ENCODE measurements at regions not wholly inside any gene's neighbourhood (a gene's known extent, or its start where the extent isn't known, plus 50 kb on each side); places are given as distances from the start of the nearest gene placed in this dataset.

- H3K9me3 ChIP-seq (ENCODE audit: control insufficient read depth, insufficient read depth, low read depth, low read length), result no peaks in the 10 kb centered on the region
- POLR2A ChIA-PET, result no interaction called here
- no peaks in the 10 kb centered on the region for H3K4me1 ChIP-seq (ENCODE audit: control insufficient read depth, insufficient read depth, low read length)
- ATAC-seq (no peak), DNase-seq (ENCODE audit: low read depth, low spot score) (no peak)
- H3K4me3 ChIP-seq (ENCODE audit: low read depth in 2 of 2, low read length in 2 of 2), result no peak overlapping the region
- CTCF ChIA-PET, result interaction anchor here (0.6 kb wide), 1 partner anchor 169 kb away, joined by 5 read pairs; no protein-coding TSS in a partner anchor
- H3K27ac ChIP-seq (ENCODE audit: low read length), result no peak overlapping the region
- no peaks in the 10 kb centered on the region for H3K27me3 ChIP-seq (ENCODE audit: control insufficient read depth, insufficient read depth, low read length)
- BruUV-seq (replicated peaks), result no TSS peak
- in situ Hi-C loops (cut with HindIII; ENCODE audit: low pct_unique_long_range_greater_than_20kb, low sequenced_read_pairs), result no loop called here
- no peaks in the 10 kb centered on the region for H3K36me3 ChIP-seq (ENCODE audit: control insufficient read depth, insufficient read depth, low read length)
- intact Hi-C loops (cut with micrococcal nuclease; ENCODE audit: unreplicated experiment), result no loop called here
- no peak for TF ChIP-seq SIN3A (IDR thresholded peaks at IDR 0.05; ENCODE audit: borderline replicate concordance, insufficient read depth, low read depth, low read length)
- no peak for TF ChIP-seq TCF7L2 (IDR thresholded peaks at IDR 0.05; ENCODE audit: low read depth, low read length)
- no peak for TF ChIP-seq CTCF (IDR thresholded peaks at IDR 0.05)
- TF ChIP-seq REST (IDR thresholded peaks at IDR 0.05; ENCODE audit: insufficient read depth in 1 of 2, low read depth in 2 of 2, low read length in 1 of 2), result no peak
- no peak for TF ChIP-seq POLR2AphosphoS5 (IDR thresholded peaks at IDR 0.05; ENCODE audit: low read depth, low read length)
Observed at GRCh38 chr4:145326491-145326890, 146.1 kb upstream of the OTUD4 start.

DNA sequence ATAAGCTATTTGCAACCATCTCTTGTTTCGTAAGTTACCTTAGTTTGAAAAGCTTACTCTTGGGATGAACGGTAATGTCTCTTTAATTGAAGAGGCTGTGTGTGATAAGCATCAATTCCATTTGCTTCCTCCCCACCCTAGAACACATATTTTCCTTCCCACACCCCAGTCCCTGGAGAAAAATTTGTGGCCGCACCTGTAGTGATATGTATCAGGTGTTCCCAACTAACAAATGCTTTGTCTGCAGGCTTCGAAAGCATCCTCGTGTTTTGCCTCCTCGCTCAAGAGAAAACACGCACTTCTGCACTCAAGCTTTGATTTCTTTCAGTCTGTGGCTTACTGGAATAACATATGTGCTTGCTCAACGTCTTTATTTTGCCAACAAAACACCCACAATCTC lies 143.8 kb upstream of the OTUD4 start:
- in situ Hi-C loops (cut with HindIII; ENCODE audit: low pct_unique_long_range_greater_than_20kb, low sequenced_read_pairs), result no loop called here
- intact Hi-C loops (cut with micrococcal nuclease; ENCODE audit: unreplicated experiment), result no loop called here
- Histone ChIP-seq H3K27ac (ENCODE audit: low read length) (no peak overlapping the region), H3K27me3 (ENCODE audit: control insufficient read depth, insufficient read depth, low read length) (no peaks in the 10 kb centered on the region), H3K4me3 (ENCODE audit: low read depth in 2 of 2, low read length in 2 of 2) (no peak overlapping the region), H3K4me1 (ENCODE audit: control insufficient read depth, insufficient read depth, low read length) (no peaks in the 10 kb centered on the region), H3K9me3 (ENCODE audit: control insufficient read depth, insufficient read depth, low read depth, low read length) (no peaks in the 10 kb centered on the region), H3K36me3 (ENCODE audit: control insufficient read depth, insufficient read depth, low read length) (no peaks in the 10 kb centered on the region)
- BruUV-seq (replicated peaks), result no TSS peak
- DNase-seq (ENCODE audit: low read depth, low spot score) (no peak), ATAC-seq (no peak)
- POLR2A ChIA-PET, result no interaction called here
- TF ChIP-seq POLR2AphosphoS5 (IDR thresholded peaks at IDR 0.05; ENCODE audit: low read depth, low read length) (no peak), SIN3A (IDR thresholded peaks at IDR 0.05; ENCODE audit: borderline replicate concordance, insufficient read depth, low read depth, low read length) (no peak), TCF7L2 (IDR thresholded peaks at IDR 0.05; ENCODE audit: low read depth, low read length) (no peak), REST (IDR thresholded peaks at IDR 0.05; ENCODE audit: insufficient read depth in 1 of 2, low read depth in 2 of 2, low read length in 1 of 2) (no peak), CTCF (IDR thresholded peaks at IDR 0.05) (no peak)
- CTCF ChIA-PET, result interaction anchor here (0.6 kb wide), 1 partner anchor 1670 kb away, joined by 3 read pairs; no protein-coding TSS in a partner anchor

Data from Panc1 (cell line).